ENCODE measurements at regions not wholly inside any gene's neighbourhood (a gene's known extent, or its start where the extent isn't known, plus 50 kb on each side); places are given as distances from the start of the nearest gene placed in this dataset.
"Not testable (repeated sequence)": the region's sequence is repeated elsewhere in the genome, so short reads cannot be mapped to it uniquely, and the experiment has no call there.

GRCh38 chr5:3446410-3446809 is 149.2 kb upstream of the IRX1 start:
- H3K4me3 ChIP-seq (ENCODE audit: low read depth, low read length), result no peak overlapping the region
- DNase-seq (ENCODE audit: low read depth), result no peak
- TF ChIP-seq CTCF (IDR thresholded peaks at IDR 0.05; ENCODE audit: low read depth, low read length, missing control alignments), result no peak
- in situ Hi-C loops (cut with HindIII; ENCODE audit: low sequenced_read_pairs), result no loop called here

GRCh38 chr5:3445517-3445916 is 150.1 kb upstream of the IRX1 start:
- H3K4me3 ChIP-seq (ENCODE audit: low read depth, low read length); in situ Hi-C loops (cut with HindIII; ENCODE audit: low sequenced_read_pairs); DNase-seq (ENCODE audit: low read depth): not testable (repeated sequence)

- in situ Hi-C loops (cut with HindIII; ENCODE audit: low sequenced_read_pairs), result no loop called here
- DNase-seq (ENCODE audit: low read depth), result no peak
- no peak for TF ChIP-seq CTCF (IDR thresholded peaks at IDR 0.05; ENCODE audit: low read depth, low read length, missing control alignments)
- no peak overlapping the region for H3K4me3 ChIP-seq (ENCODE audit: low read depth, low read length)
These were observed 163.5 kb upstream of the IRX1 start for GRCh38 chr5:3432135-3432534.

- in situ Hi-C loops (cut with HindIII; ENCODE audit: low sequenced_read_pairs), result no loop called here
- no peak overlapping the region for H3K4me3 ChIP-seq (ENCODE audit: low read depth, low read length)
- TF ChIP-seq CTCF (IDR thresholded peaks at IDR 0.05; ENCODE audit: low read depth, low read length, missing control alignments), result no peak
- DNase-seq (ENCODE audit: low read depth), result no peak
These were observed 164.9 kb upstream of the IRX1 start for GRCh38 chr5:3430691-3431090.

GRCh38 chr5:3429962-3430361 is 165.7 kb upstream of the IRX1 start:
- no peak overlapping the region for H3K4me3 ChIP-seq (ENCODE audit: low read depth, low read length)
- no peak for DNase-seq (ENCODE audit: low read depth)
- TF ChIP-seq CTCF (IDR thresholded peaks at IDR 0.05; ENCODE audit: low read depth, low read length, missing control alignments), result no peak
- in situ Hi-C loops (cut with HindIII; ENCODE audit: low sequenced_read_pairs), result no loop called here

- DNase-seq (ENCODE audit: low read depth), result no peak
- no peak overlapping the region for H3K4me3 ChIP-seq (ENCODE audit: low read depth, low read length)
- no peak for TF ChIP-seq CTCF (IDR thresholded peaks at IDR 0.05; ENCODE audit: low read depth, low read length, missing control alignments)
- in situ Hi-C loops (cut with HindIII; ENCODE audit: low sequenced_read_pairs), result no loop called here
These were observed 167.3 kb upstream of the IRX1 start for GRCh38 chr5:3428334-3428733.

- no peak for TF ChIP-seq CTCF (IDR thresholded peaks at IDR 0.05; ENCODE audit: low read depth, low read length, missing control alignments)
- no peak overlapping the region for H3K4me3 ChIP-seq (ENCODE audit: low read depth, low read length)
- no peak for DNase-seq (ENCODE audit: low read depth)
- in situ Hi-C loops (cut with HindIII; ENCODE audit: low sequenced_read_pairs), result no loop called here
These were observed 170.7 kb upstream of the IRX1 start for GRCh38 chr5:3424946-3425345.

Measured in astrocyte of the cerebellum (primary cell).